Nephron progenitor cell (in vitro differentiated cells): ENCODE measurements at regions not wholly inside any gene's neighbourhood (a gene's known extent, or its start where the extent isn't known, plus 50 kb on each side); places are given as distances from the start of the nearest gene placed in this dataset.

Source experiments
- DNase-seq: peaks from one replicate; pipeline ENCODE4 v3.0.0; 2021
- H3K27ac Mint-ChIP-seq: 2 replicates; pipeline ENCODE4 v1.8.0; 2021; ENCODE audit warnings: mild to moderate bottlenecking, moderate library complexity, mixed read lengths
- H3K27me3 Mint-ChIP-seq: 2 replicates; pipeline ENCODE4 v1.8.0; 2021; ENCODE audit warnings: mild to moderate bottlenecking, low read depth, mixed read lengths; ENCODE audit not compliant: poor library complexity
- H3K36me3 Mint-ChIP-seq: 2 replicates; pipeline ENCODE4 v1.8.0; 2021; ENCODE audit warnings: low read depth, mixed read lengths
- H3K4me1 Mint-ChIP-seq: 2 replicates; pipeline ENCODE4 v1.8.0; 2021; ENCODE audit warnings: mixed read lengths
- H3K4me3 Mint-ChIP-seq: 2 replicates; pipeline ENCODE4 v1.8.0; 2021; ENCODE audit warnings: mild to moderate bottlenecking, moderate library complexity, mixed read lengths
- H3K9me3 Mint-ChIP-seq: 2 replicates; pipeline ENCODE4 v1.8.0; 2021; ENCODE audit warnings: mild to moderate bottlenecking, moderate library complexity, mixed read lengths
- TF ChIP-seq, protein P1 (sequence below): fragments of 200-600 bp; sonication (generic); IDR thresholded peaks from 2 replicates; pipeline ENCODE4 v1.5.0; 2021; ENCODE audit warnings: antibody characterized with exemption

DNA sequence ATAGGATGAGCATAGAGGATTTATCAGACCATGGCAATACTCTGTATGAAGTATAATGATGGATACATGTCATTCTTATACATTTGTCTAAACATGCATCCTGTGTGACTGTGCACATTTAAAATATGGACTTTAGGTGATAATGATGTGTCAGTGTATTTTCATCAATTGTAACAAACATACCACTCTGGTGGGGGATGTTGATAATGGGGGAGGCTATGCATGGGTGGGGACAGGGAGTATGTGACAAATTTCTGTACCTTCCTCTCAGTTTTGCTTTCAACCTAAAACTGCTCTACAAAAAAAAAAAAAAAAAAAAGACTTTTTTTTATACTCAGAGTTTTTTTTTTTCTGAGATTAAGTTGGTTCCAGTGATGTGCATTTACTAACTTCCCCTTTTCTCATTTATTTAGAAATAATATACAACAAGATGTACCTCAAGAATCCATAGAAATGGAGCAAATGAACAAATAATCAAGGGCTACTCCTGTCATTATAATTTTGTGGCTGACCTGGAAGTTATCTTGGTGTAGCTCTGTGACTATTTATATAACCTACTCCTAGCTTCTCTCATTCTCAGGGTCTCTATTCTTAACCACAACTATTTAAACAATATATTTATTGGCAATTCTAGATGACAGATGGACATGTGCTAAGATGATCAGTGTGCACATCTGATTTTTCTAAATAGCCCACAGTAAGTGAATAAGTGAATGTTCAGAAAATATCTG lies 108.9 kb upstream of the ITGA4 start:
- Mint-ChIP-seq H3K9me3 (peaks cover 6% of the 10 kb centered on the region), H3K27ac (no peak overlapping the region), H3K36me3 (no peaks in the 10 kb centered on the region), H3K4me3 (no peak overlapping the region), H3K27me3 (no peaks in the 10 kb centered on the region), H3K4me1 (no peaks in the 10 kb centered on the region)
- TF ChIP-seq, protein P1, sequence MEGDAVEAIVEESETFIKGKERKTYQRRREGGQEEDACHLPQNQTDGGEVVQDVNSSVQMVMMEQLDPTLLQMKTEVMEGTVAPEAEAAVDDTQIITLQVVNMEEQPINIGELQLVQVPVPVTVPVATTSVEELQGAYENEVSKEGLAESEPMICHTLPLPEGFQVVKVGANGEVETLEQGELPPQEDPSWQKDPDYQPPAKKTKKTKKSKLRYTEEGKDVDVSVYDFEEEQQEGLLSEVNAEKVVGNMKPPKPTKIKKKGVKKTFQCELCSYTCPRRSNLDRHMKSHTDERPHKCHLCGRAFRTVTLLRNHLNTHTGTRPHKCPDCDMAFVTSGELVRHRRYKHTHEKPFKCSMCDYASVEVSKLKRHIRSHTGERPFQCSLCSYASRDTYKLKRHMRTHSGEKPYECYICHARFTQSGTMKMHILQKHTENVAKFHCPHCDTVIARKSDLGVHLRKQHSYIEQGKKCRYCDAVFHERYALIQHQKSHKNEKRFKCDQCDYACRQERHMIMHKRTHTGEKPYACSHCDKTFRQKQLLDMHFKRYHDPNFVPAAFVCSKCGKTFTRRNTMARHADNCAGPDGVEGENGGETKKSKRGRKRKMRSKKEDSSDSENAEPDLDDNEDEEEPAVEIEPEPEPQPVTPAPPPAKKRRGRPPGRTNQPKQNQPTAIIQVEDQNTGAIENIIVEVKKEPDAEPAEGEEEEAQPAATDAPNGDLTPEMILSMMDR = no peak
- no peak for DNase-seq

DNA sequence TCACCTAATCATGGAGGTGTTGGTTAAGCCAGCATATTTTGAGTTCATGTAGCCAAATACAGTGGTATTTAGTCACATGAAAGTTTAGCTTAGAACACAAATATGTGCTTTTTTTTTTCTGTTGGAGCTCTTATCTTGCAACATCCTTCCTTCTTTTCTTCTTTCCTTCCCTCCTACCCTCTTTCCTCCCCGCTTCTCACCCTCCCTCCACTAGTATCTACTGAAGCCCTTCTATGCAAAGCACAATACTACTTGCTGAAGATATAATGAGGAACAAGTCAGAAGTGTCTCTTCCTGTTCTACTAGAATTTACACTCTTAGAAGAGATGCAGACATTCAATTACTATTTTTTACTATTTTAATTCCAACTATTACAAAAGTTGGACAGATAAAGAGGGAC lies 105.0 kb upstream of the ITGA4 start:
- Mint-ChIP-seq H3K4me1 (no peaks in the 10 kb centered on the region), H3K27me3 (no peaks in the 10 kb centered on the region), H3K36me3 (no peaks in the 10 kb centered on the region), H3K4me3 (no peak overlapping the region), H3K27ac (no peak overlapping the region), H3K9me3 (no peaks in the 10 kb centered on the region)
- no peak for DNase-seq
- TF ChIP-seq, protein P1 = no peak

DNA sequence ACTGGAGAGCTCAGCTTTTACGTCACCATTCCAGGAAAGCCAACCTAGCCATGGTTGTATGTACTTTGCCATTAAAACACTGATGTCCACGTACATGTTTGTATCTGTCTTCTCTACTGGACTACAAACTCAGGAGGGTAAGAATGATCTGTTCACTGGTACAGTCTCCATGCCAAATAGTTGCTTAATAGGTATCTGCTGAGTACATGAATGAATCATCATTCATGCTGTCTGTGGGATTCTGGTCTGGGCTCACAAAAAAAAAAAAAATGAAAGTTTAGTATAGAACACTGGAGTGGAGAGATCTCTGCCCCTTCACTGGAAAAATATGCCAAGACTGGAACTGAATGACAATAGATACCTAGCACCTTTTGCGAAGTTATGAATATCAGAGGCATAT lies 102.6 kb upstream of the ITGA4 start:
- TF ChIP-seq, protein P1 = no peak
- H3K27ac Mint-ChIP-seq = no peak overlapping the region
- H3K27me3 Mint-ChIP-seq = no peaks in the 10 kb centered on the region
- H3K36me3 Mint-ChIP-seq = no peaks in the 10 kb centered on the region
- H3K9me3 Mint-ChIP-seq = no peaks in the 10 kb centered on the region
- no peak overlapping the region for H3K4me3 Mint-ChIP-seq
- no peaks in the 10 kb centered on the region for H3K4me1 Mint-ChIP-seq
- no peak for DNase-seq

DNA sequence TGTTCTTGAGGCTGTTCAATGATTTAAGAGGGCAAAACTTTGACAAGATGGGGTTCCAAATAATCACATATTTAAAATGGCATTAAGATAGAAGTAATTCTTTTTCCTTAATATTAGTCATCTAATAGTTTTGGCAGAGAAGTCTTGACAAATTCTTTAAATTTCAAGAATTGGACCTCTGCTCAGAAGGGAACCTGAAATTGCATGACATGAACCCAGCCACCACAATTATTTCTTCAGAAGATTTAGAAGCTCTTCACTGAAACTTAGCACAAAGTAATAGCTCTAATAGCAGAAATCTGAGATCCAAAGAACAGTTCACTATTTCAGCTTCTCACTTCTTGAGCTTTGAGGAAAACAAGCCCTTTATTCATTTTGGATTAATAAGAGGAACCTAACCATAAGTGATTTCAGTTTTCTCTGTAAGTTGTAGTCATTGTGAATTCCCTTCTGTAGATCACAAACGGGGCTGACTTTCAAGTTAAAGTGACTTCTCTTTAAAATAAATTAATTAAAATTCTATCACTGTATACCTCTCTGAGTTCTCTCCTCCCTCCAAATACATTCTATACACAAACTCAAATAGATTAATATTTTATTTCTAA lies 100.6 kb upstream of the ITGA4 start:
- Mint-ChIP-seq H3K9me3 (no peaks in the 10 kb centered on the region), H3K4me1 (no peaks in the 10 kb centered on the region), H3K27me3 (peaks cover 4% of the 10 kb centered on the region)

DNA sequence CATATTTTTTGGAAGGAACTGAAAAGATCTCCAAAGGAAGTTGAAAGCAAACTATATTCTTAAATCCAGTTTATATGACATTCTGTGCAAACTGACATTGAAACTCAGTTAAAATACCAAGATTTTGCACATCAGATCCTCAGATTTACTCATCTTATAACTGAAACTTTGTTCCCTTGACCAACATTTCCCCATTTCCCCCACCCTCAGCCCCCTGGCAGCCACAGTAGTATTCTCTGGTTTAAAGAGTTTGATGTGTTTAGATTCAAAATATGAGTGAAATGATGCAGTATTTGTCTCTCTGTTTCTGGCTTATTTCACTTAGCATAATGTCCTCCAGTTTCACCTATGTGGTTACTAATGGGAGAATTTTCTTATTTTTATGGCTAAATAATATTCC lies 99.2 kb upstream of the ITGA4 start:
- TF ChIP-seq, protein P1 = no peak
- H3K4me3 Mint-ChIP-seq = no peak overlapping the region
- peaks cover 4% of the 10 kb centered on the region for H3K27me3 Mint-ChIP-seq
- DNase-seq = no peak
- H3K36me3 Mint-ChIP-seq = no peaks in the 10 kb centered on the region
- H3K27ac Mint-ChIP-seq = no peak overlapping the region
- H3K4me1 Mint-ChIP-seq = no peaks in the 10 kb centered on the region
- H3K9me3 Mint-ChIP-seq = no peaks in the 10 kb centered on the region

More for the DNA sequence above, 100.6 kb upstream of the ITGA4 start:
- TF ChIP-seq, protein P1 = no peak
- no peak for DNase-seq
- no peaks in the 10 kb centered on the region for H3K36me3 Mint-ChIP-seq
- H3K27ac Mint-ChIP-seq = no peak overlapping the region
- H3K4me3 Mint-ChIP-seq = no peak overlapping the region

DNA sequence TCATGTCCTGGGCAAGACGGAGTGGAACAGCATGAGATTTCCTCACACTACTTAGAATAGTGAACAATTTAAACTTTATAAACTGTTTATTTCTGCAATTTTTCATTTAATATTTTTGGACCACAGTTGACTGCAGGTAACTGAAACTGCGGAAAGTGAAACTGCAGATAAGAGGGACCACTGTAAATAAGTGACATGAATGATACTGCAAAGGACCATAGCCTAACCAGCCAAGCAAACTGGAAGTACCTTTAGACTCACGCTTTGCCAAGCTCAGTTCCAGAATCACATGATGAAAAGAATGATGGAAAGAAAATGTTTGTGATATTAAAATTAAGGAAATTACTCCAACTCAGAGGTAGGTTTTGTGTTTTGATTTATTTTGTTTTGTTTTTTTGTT lies 94.6 kb upstream of the ITGA4 start:
- H3K27ac Mint-ChIP-seq = no peak overlapping the region
- peaks cover 13% of the 10 kb centered on the region for H3K4me1 Mint-ChIP-seq
- no peak overlapping the region for H3K4me3 Mint-ChIP-seq

More for the DNA sequence above, 94.6 kb upstream of the ITGA4 start:
- no peak for DNase-seq
- Mint-ChIP-seq H3K9me3 (no peaks in the 10 kb centered on the region), H3K27me3 (peaks cover 4% of the 10 kb centered on the region), H3K36me3 (no peaks in the 10 kb centered on the region)
- TF ChIP-seq, protein P1 = no peak
